Mesenchymal stem cell (in vitro differentiated cells and primary cell): ENCODE measurements at regions not wholly inside any gene's neighbourhood (a gene's known extent, or its start where the extent isn't known, plus 50 kb on each side); places are given as distances from the start of the nearest gene placed in this dataset.

Experiments
- DNase-seq: peaks from one replicate; pipeline ENCODE4 v3.0.0-alpha.2; 2013
- H2AFZ ChIP-seq: one replicate; pipeline ENCODE4 v1.6.1; 2013; ENCODE audit warnings: low read depth, mild to moderate bottlenecking, control low read depth, inconsistent platforms, low read length, moderate library complexity
- H2AK5ac ChIP-seq: 2 replicates; pipeline ENCODE4 v1.6.1; 2013; ENCODE audit warnings: low read length, moderate library complexity, mild to moderate bottlenecking, inconsistent platforms; ENCODE audit not compliant: severe bottlenecking
- H2BK120ac ChIP-seq: one replicate; pipeline ENCODE4 v1.6.1; 2013; ENCODE audit warnings: low read depth, mild to moderate bottlenecking, inconsistent platforms, low read length, moderate library complexity
- H2BK12ac ChIP-seq, 2 experiments: one replicate each; pipeline ENCODE4 v1.6.1; 2013; ENCODE audit warnings: inconsistent platforms in 2 of 2, low read length in 2 of 2, mild to moderate bottlenecking in 2 of 2, moderate library complexity in 2 of 2, control low read depth in 1 of 2
- H2BK15ac ChIP-seq: one replicate; pipeline ENCODE4 v1.6.1; 2013; ENCODE audit warnings: mild to moderate bottlenecking, low read depth, inconsistent platforms; ENCODE audit not compliant: poor library complexity, severe bottlenecking
- H2BK5ac ChIP-seq: 2 replicates; pipeline ENCODE4 v1.6.1; 2013; ENCODE audit warnings: low read depth, mild to moderate bottlenecking, low read length, control low read depth, inconsistent platforms; ENCODE audit not compliant: poor library complexity, severe bottlenecking
- H3K14ac ChIP-seq, 2 experiments: one replicate each; pipeline ENCODE4 v1.6.1; 2013; ENCODE audit warnings: inconsistent platforms in 2 of 2, low read length in 2 of 2, control low read depth in 1 of 2, mild to moderate bottlenecking in 1 of 2, moderate library complexity in 1 of 2
- H3K18ac ChIP-seq, 2 experiments: one replicate each; pipeline ENCODE4 v1.6.1; 2013; ENCODE audit warnings: inconsistent platforms in 2 of 2, low read length in 2 of 2, control low read depth in 1 of 2, low read depth in 1 of 2, mild to moderate bottlenecking in 1 of 2
- H3K23ac ChIP-seq, 2 experiments: one replicate each; pipeline ENCODE4 v1.6.1; 2013; ENCODE audit warnings: inconsistent platforms in 2 of 2, low read length in 2 of 2, mild to moderate bottlenecking in 2 of 2, moderate library complexity in 2 of 2, control low read depth in 1 of 2
- H3K27ac ChIP-seq: 2 replicates; pipeline ENCODE4 v1.5.1; 2013; ENCODE audit warnings: mild to moderate bottlenecking, moderate library complexity, low read length, control low read depth, inconsistent platforms; ENCODE audit not compliant: poor library complexity, severe bottlenecking
- H3K27me3 ChIP-seq, 2 experiments: 2 replicates each; pipeline versions ENCODE4 v1.6.1 to v1.7.0; 2013; ENCODE audit warnings: low read length in 2 of 2, mild to moderate bottlenecking in 2 of 2, moderate library complexity in 2 of 2, control low read depth in 1 of 2, inconsistent platforms in 1 of 2; ENCODE audit not compliant: control insufficient read depth in 1 of 2, insufficient read depth in 1 of 2
- H3K36me3 ChIP-seq, 2 experiments: 2 replicates each; pipeline versions ENCODE4 v1.6.1 to v1.7.0; 2013; ENCODE audit warnings: low read length in 2 of 2, control low read depth in 1 of 2, inconsistent platforms in 1 of 2, low read depth in 1 of 2, mild to moderate bottlenecking in 1 of 2; ENCODE audit not compliant: insufficient read depth in 2 of 2, control insufficient read depth in 1 of 2
- H3K4ac ChIP-seq, 2 experiments: one replicate each; pipeline ENCODE4 v1.6.1; 2013; ENCODE audit warnings: inconsistent platforms in 2 of 2, low read length in 2 of 2, mild to moderate bottlenecking in 2 of 2, moderate library complexity in 2 of 2, control low read depth in 1 of 2, low read depth in 1 of 2
- H3K4me1 ChIP-seq: 2 replicates; pipeline ENCODE4 v1.6.1; 2013; ENCODE audit warnings: low read depth, low read length, control low read depth; ENCODE audit not compliant: control insufficient read depth, insufficient read depth
- H3K4me2 ChIP-seq: 2 replicates; pipeline ENCODE4 v1.6.1; 2013; ENCODE audit warnings: low read length, mild to moderate bottlenecking, inconsistent platforms; ENCODE audit not compliant: poor library complexity, severe bottlenecking
- H3K4me3 ChIP-seq, 2 experiments: 2 replicates each; pipeline versions ENCODE4 v1.5.1 to v1.7.0; 2013; ENCODE audit warnings: low read length in 2 of 2, mild to moderate bottlenecking in 2 of 2, control low read depth in 1 of 2, low read depth in 1 of 2; ENCODE audit not compliant: insufficient read depth in 1 of 2
- H3K79me1 ChIP-seq: replicated peaks from 2 replicates; pipeline ENCODE4 v1.6.1; 2013; ENCODE audit warnings: mild to moderate bottlenecking, control low read depth, low read length, inconsistent platforms; ENCODE audit not compliant: poor library complexity, severe bottlenecking
- H3K9ac ChIP-seq: 2 replicates; pipeline ENCODE4 v1.7.0; 2013; ENCODE audit warnings: mild to moderate bottlenecking, low read length, moderate library complexity
- H3K9me3 ChIP-seq: 2 replicates; pipeline ENCODE4 v1.7.0; 2013; ENCODE audit warnings: mild to moderate bottlenecking, low read length; ENCODE audit not compliant: control insufficient read depth
- H4K8ac ChIP-seq: one replicate; pipeline ENCODE4 v1.6.1; 2013; ENCODE audit warnings: inconsistent platforms, mild to moderate bottlenecking, low read length, moderate library complexity
- H4K91ac ChIP-seq: one replicate; pipeline ENCODE4 v1.6.1; 2013; ENCODE audit warnings: mild to moderate bottlenecking, low read length, inconsistent platforms
- WGBS: methylation state at CpG from one replicate; pipeline ENCODE4 v1.1.7; 2013; ENCODE audit warnings: mixed read lengths; 5-methylcytosine and 5-hydroxymethylcytosine counted together

DNA sequence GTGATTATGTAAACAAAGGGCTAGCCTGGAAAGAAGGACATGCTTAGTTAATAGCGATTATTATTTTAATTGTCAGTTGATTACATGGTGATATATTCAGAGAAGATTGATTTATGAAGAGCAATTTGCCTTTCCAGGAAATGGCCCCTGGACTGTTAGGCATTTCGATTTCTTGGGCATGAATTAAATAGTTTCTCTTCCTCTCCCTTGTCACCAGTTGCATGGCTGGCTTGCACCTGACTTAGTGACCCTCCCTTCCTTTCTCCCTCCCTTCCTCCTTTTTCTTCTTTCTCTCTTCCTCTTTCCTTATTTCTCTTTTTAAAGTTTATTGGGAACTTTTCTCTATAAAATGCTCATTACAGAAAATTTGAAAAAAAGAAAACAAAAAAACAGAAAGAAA lies 235.4 kb downstream of the CDC5L start:
- no peak overlapping the region for H3K4me2 ChIP-seq
- no peak overlapping the region for H3K18ac ChIP-seq
- peaks cover 5% of the 10 kb centered on the region for H3K4me1 ChIP-seq
- no peak for DNase-seq
- H3K9ac ChIP-seq = no peak overlapping the region
- H3K79me1 ChIP-seq = no peaks in the 10 kb centered on the region
- H3K27me3 ChIP-seq = peaks cover 0 to 14% of the 10 kb centered on the region in 2 experiments
- H3K27ac ChIP-seq = no peak overlapping the region
- H3K36me3 ChIP-seq = no peaks in the 10 kb centered on the region
- no peak overlapping the region for H2BK5ac ChIP-seq
- no peak overlapping the region for H3K23ac ChIP-seq
- H2BK12ac ChIP-seq = no peak overlapping the region
- no peak overlapping the region for H2AFZ ChIP-seq
- H4K8ac ChIP-seq = no peak overlapping the region
- WGBS = 87% methylated on average over 2 of the region's 2 CpGs
- H3K4ac ChIP-seq = no peak overlapping the region
- H3K4me3 ChIP-seq = no peak overlapping the region
- no peak overlapping the region for H2BK120ac ChIP-seq
- no peak overlapping the region for H2AK5ac ChIP-seq
- H3K14ac ChIP-seq = no peak overlapping the region
- no peak overlapping the region for H2BK15ac ChIP-seq
- H3K9me3 ChIP-seq = no peaks in the 10 kb centered on the region
- no peak overlapping the region for H4K91ac ChIP-seq

DNA sequence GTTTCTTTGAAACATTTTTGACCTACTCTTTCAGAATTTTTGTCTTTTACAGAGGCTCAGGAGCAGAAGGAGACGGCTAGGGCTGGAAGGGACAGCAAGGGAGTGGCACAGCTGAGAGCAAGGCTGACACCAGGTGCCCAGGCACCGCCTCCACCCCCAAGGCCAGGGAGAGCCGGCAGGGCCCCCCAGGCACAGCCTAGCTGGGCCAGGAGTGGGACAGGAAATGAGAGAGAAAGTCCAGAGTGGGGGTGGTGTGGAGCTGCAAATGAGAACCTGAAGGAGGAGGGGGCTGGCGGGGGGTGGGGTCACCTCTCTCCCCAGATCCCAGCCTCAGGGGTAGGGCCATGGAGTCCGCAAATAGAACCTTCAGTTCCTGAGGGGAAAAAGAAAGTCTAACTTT lies 236.7 kb downstream of the CDC5L start:
- Histone ChIP-seq H2BK120ac (no peak overlapping the region), H3K18ac (no peak overlapping the region), H3K27me3 (peaks cover 0 to 21% of the 10 kb centered on the region in 2 experiments), H3K4ac (no peak overlapping the region), H3K4me3 (no peak overlapping the region), H3K9me3 (no peaks in the 10 kb centered on the region), H3K14ac (no peak overlapping the region), H2AFZ (no peak overlapping the region), H2BK12ac (no peak overlapping the region), H3K36me3 (no peaks in the 10 kb centered on the region), H2BK15ac (no peak overlapping the region), H3K79me1 (no peaks in the 10 kb centered on the region), H3K4me1 (peaks cover 5% of the 10 kb centered on the region), H3K4me2 (no peak overlapping the region), H3K9ac (no peak overlapping the region), H2BK5ac (peak overlapping the region; percentile 35), H3K27ac (no peak overlapping the region), H2AK5ac (no peak overlapping the region), H4K8ac (no peak overlapping the region), H3K23ac (no peak overlapping the region), H4K91ac (no peak overlapping the region)
- no peak for DNase-seq
- WGBS = 60% methylated on average over 5 of the region's 5 CpGs

DNA sequence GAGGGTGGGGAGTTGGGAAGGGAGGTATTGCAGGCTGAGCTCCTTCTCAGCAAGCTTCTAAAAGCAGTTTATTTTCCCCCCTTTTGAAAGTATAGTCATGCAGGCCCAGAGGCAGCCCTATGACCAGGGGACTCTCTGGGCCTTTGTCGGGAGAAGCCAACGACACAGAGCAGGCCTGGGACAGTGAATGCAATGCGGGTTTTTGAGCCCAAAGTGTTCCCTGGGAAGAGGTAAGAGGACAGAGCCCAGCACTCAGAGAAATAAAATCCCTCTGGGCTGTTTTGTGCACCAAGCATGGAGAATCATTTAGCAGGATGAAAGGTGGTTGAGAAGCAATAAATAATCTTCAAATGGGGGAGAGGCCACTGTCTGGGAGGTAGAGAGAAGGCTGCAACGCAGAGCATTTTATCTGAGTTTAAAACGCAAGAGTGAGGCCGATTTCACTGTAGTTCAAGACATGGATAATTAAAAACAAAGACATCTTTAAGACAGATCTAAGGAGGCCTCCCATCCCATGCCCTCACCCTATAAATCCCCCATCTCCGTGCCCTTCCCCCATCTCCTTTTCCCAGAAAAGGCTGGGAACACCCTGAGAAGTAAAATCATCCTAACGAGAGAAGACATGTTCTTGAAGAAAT lies 237.5 kb downstream of the CDC5L start:
- Histone ChIP-seq H3K79me1 (no peaks in the 10 kb centered on the region), H3K14ac (no peak overlapping the region), H3K4me1 (peaks cover 6% of the 10 kb centered on the region), H2BK5ac (no peak overlapping the region), H3K4me2 (no peak overlapping the region), H3K27me3 (peaks cover 0 to 20% of the 10 kb centered on the region in 2 experiments), H4K8ac (no peak overlapping the region), H2AK5ac (no peak overlapping the region), H2AFZ (no peak overlapping the region), H3K36me3 (no peaks in the 10 kb centered on the region), H2BK15ac (no peak overlapping the region), H3K9me3 (no peaks in the 10 kb centered on the region), H3K9ac (no peak overlapping the region), H4K91ac (no peak overlapping the region), H3K4ac (no peak overlapping the region), H3K4me3 (no peak overlapping the region), H3K23ac (no peak overlapping the region), H2BK120ac (no peak overlapping the region), H2BK12ac (no peak overlapping the region), H3K27ac (no peak overlapping the region), H3K18ac (no peak overlapping the region)
- DNase-seq = no peak
- 55% methylated on average over 8 of the region's 8 CpGs for WGBS

DNA sequence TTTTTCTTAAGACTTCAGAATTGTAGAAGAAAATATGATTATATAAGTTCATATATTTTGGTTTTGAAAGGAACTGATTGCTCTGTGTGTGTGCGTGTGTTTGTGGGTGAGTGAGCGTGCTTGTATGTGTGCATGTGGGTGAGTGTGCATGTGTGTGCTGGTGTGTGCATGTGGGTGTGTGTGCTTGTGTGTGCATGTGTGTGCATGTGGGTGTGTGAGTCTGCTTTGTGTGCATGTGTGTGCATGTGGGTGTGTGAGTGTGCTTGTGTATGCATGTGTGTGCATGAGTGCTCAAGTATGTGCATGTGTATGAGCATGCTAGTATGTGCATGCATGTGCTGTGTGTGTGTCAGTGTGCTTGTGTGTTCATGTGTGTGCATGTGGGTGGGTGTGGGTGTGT lies 238.5 kb downstream of the CDC5L start:
- no peak for DNase-seq
- Histone ChIP-seq H3K79me1 (no peaks in the 10 kb centered on the region), H2AK5ac (no peak overlapping the region), H3K14ac (peak overlapping the region in 1 of 2 experiments; percentile 5), H3K18ac (no peak overlapping the region), H4K8ac (no peak overlapping the region), H3K23ac (no peak overlapping the region), H3K4me2 (no peak overlapping the region), H2BK5ac (no peak overlapping the region), H3K27me3 (peaks cover 0 to 25% of the 10 kb centered on the region in 2 experiments), H3K4me1 (peaks cover 10% of the 10 kb centered on the region), H3K4ac (no peak overlapping the region), H3K4me3 (no peak overlapping the region), H3K9me3 (no peaks in the 10 kb centered on the region), H3K36me3 (no peaks in the 10 kb centered on the region), H2AFZ (no peak overlapping the region), H3K9ac (no peak overlapping the region), H3K27ac (no peak overlapping the region), H2BK15ac (no peak overlapping the region), H4K91ac (no peak overlapping the region), H2BK120ac (no peak overlapping the region), H2BK12ac (no peak overlapping the region)
- 97% methylated on average over 2 of the region's 2 CpGs for WGBS
